GM21529 (cell line): ENCODE measurements at regions not wholly inside any gene's neighbourhood (a gene's known extent, or its start where the extent isn't known, plus 50 kb on each side); places are given as distances from the start of the nearest gene placed in this dataset.

ENCODE experiments used
- ATAC-seq: cut with Tn5 transposase; IDR thresholded peaks from one replicate; pipeline ENCODE4 v1.9.1; 2021; ENCODE audit not compliant: unreplicated experiment

GRCh38 chr2:144587306-144587705 is 67.4 kb upstream of the ZEB2 start:
- ATAC-seq, result no peak

GRCh38 chr2:144586476-144586875 is 66.6 kb upstream of the ZEB2 start:
- no peak for ATAC-seq

- ATAC-seq, result no peak
These were observed 64.0 kb upstream of the ZEB2 start for GRCh38 chr2:144583741-144584453.

- ATAC-seq, result no peak
These were observed 63.4 kb upstream of the ZEB2 start for GRCh38 chr2:144583381-144583729.

GRCh38 chr2:144582651-144583380 is 62.9 kb upstream of the ZEB2 start:
- no peak for ATAC-seq

- no peak for ATAC-seq
These were observed 60.7 kb upstream of the ZEB2 start for GRCh38 chr2:144580521-144581161.

- ATAC-seq, result no peak
These were observed 59.6 kb upstream of the ZEB2 start for GRCh38 chr2:144579556-144579955.

GRCh38 chr2:144578099-144578498 is 58.2 kb upstream of the ZEB2 start:
- ATAC-seq, result no peak

GRCh38 chr2:144572977-144573376 is 53.1 kb upstream of the ZEB2 start:
- ATAC-seq, result peak; percentile 88

DNA sequence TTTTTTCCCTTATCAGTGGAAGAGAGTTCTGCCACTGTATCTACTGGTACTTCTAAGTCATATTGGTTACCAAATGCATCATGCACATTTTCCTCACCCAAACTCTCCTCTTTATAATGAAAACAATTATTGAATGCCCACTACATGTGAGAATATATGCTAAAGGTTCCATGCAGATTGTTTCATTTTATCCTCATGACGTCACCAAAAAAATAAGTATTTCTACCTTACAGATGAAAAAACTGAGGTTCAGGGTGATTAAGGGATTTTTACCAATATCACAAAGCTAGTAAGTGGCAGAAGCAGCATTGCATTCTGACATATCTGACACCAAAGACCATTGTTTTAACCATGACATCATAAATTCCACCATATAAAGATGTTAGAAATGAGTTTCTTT is 51.9 kb upstream of the ZEB2 start:
- no peak for ATAC-seq

DNA sequence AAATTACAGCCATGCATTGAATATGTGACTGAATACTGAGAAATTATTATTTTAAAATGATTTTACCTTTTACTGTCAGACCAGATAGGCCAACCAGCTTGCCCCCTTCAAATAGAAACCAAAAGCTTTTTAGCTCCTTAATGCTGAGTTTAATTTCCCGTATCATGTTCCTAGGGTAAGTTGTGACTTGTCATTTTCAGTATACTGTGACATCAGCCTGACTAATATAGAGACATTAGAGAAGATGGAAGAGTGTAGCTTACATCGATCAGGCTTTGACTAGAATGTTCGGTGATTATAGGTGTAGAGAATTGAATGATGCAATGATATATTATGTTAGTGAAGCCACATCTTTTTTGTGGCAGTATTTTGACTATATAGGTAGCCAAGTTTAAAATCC is 50.6 kb upstream of the ZEB2 start:
- ATAC-seq, result no peak
